Small intestine (tissue), 7 donors: ENCODE measurements at regions not wholly inside any gene's neighbourhood (a gene's known extent, or its start where the extent isn't known, plus 50 kb on each side); places are given as distances from the start of the nearest gene placed in this dataset.
A peak's percentile ranks its signal among the peaks of the same experiment; 100 is the strongest.
"Not testable (repeated sequence)": the region's sequence is repeated elsewhere in the genome, so short reads cannot be mapped to it uniquely, and the experiment has no call there.

Experiments
- DNase-seq, 2 donors: peaks; one replicate each; pipeline versions ENCODE4 v3.0.0 to v3.0.0-alpha.2; 2013
- FAIRE-seq: peaks from 2 replicates; lab custom pipeline; 2012; peaks lifted over from hg19 to GRCh38; lab: Jason Lieb, UNC
- H3K27ac ChIP-seq, 3 donors: one replicate each; pipeline ENCODE4 v1.5.1; 2013; ENCODE audit warnings: low read length in 2 of 3, mild to moderate bottlenecking in 2 of 3, control low read depth in 1 of 3, inconsistent platforms in 1 of 3, low read depth in 1 of 3, moderate library complexity in 1 of 3
- H3K27me3 ChIP-seq, 3 donors: one replicate each; pipeline ENCODE4 v1.6.1; 2013; ENCODE audit warnings: low read length in 3 of 3, inconsistent platforms in 1 of 3; ENCODE audit not compliant: control insufficient read depth in 3 of 3, insufficient read depth in 3 of 3
- H3K36me3 ChIP-seq, 3 donors: one replicate each; pipeline ENCODE4 v1.6.1; 2013; ENCODE audit warnings: low read length in 3 of 3, inconsistent platforms in 1 of 3, low read depth in 1 of 3, mild to moderate bottlenecking in 1 of 3, moderate library complexity in 1 of 3; ENCODE audit not compliant: control insufficient read depth in 3 of 3, insufficient read depth in 2 of 3
- H3K4me1 ChIP-seq, 3 donors: one replicate each; pipeline ENCODE4 v1.6.1; 2013; ENCODE audit warnings: low read length in 2 of 3, inconsistent platforms in 1 of 3, low read depth in 1 of 3, mild to moderate bottlenecking in 1 of 3, moderate library complexity in 1 of 3; ENCODE audit not compliant: control insufficient read depth in 3 of 3, insufficient read depth in 2 of 3
- H3K4me3 ChIP-seq, 3 donors: one replicate each; pipeline ENCODE4 v1.5.1; 2013; ENCODE audit warnings: low read length in 3 of 3, control low read depth in 1 of 3, inconsistent platforms in 1 of 3, low read depth in 1 of 3, mild to moderate bottlenecking in 1 of 3, moderate library complexity in 1 of 3
- H3K9me3 ChIP-seq, 2 donors: one replicate each; pipeline ENCODE4 v1.6.1; 2013; ENCODE audit warnings: low read depth in 1 of 2, low read length in 1 of 2; ENCODE audit not compliant: control insufficient read depth in 2 of 2, insufficient read depth in 1 of 2
- WGBS, 3 donors: extraction: QIAGEN DNeasy Blood & Tissue Kit; methylation state at CpG; one replicate each; pipeline ENCODE4 v1.1.7; 2013; 5-methylcytosine and 5-hydroxymethylcytosine counted together
- donor health status: healthy with polysubstance abuse.
- donor health status: control.
- donor health status: control.
- donor health status: Bipolar disorder and iron deficiency.
- donor health status: healthy.

DNA sequence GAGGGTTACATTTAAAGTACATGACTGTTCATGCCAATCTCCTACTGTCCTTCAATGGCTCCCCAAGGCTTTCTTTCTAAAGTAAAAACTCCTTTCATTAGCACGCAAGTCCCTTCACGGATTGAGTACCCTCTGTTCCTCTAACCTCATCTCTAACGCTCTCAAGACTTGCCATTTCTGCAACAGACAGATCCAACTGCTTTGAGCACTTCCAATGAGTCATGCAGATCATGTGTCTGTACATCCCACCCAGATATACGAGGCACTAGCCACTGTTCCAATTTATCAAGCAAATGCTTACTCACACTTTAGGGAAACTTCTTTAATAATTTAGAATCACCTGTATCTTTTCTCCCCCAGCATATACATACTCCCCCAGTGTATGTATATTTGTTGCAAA, 332.5 kb upstream of the ZFP42 start:
- H3K27ac ChIP-seq, result no peak overlapping the region
- no peaks in the 10 kb centered on the region for H3K27me3 ChIP-seq
- DNase-seq (no peak), FAIRE-seq (no peak)
- no peak overlapping the region for H3K4me3 ChIP-seq
- H3K4me1 ChIP-seq, result no peaks in the 10 kb centered on the region
- no peaks in the 10 kb centered on the region for H3K36me3 ChIP-seq
- H3K9me3 ChIP-seq, result no peaks in the 10 kb centered on the region
- 67 to 72% (median 67%) methylated on average over 4 of the region's 4 CpGs for WGBS, 3 donors

GRCh38 chr4:187664011-187664410, 331.6 kb upstream of the ZFP42 start:
- DNase-seq (no peak), FAIRE-seq (no peak)
- H3K4me3 ChIP-seq, result no peak overlapping the region
- 53 to 71% (median 57%) methylated on average over 5 of the region's 5 CpGs for WGBS, 3 donors
- no peaks in the 10 kb centered on the region for H3K4me1 ChIP-seq
- H3K27me3 ChIP-seq, result no peaks in the 10 kb centered on the region
- H3K27ac ChIP-seq, result no peak overlapping the region
- no peaks in the 10 kb centered on the region for H3K36me3 ChIP-seq
- H3K9me3 ChIP-seq, result no peaks in the 10 kb centered on the region

GRCh38 chr4:187665086-187665485, 330.5 kb upstream of the ZFP42 start:
- no peaks in the 10 kb centered on the region for H3K9me3 ChIP-seq
- no peak overlapping the region for H3K4me3 ChIP-seq
- H3K4me1 ChIP-seq, result no peaks in the 10 kb centered on the region
- 23 to 36% (median 30%) methylated on average over 1 of the region's 1 CpG for WGBS, 3 donors
- FAIRE-seq, result no peak
- no peaks in the 10 kb centered on the region for H3K36me3 ChIP-seq
- H3K27ac ChIP-seq, result no peak overlapping the region
- no peaks in the 10 kb centered on the region for H3K27me3 ChIP-seq
- no peak for DNase-seq

DNA sequence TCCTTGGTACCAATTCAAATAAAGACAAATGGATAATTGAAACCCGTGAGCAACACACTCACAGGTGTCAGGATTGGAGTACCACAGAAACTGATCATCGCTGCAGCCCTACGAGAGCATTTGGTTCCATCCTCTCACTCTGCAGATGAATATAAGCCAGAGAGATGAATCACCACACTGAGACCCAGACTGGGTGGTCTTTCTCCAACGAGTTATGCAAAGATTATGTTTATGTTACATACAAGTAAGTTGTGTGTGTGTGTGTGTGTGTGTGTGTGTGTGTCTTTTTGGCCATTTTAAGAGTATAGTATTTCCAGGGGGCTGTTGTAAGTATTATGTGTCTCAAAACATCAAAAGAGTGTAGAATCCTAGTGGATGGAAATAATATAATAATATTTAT, 329.5 kb upstream of the ZFP42 start:
- Histone ChIP-seq H3K36me3 (no peaks in the 10 kb centered on the region), H3K9me3 (no peaks in the 10 kb centered on the region), H3K4me1 (no peaks in the 10 kb centered on the region), H3K27me3 (no peaks in the 10 kb centered on the region), H3K4me3 (no peak overlapping the region), H3K27ac (no peak overlapping the region)
- FAIRE-seq (no peak), DNase-seq (no peak)
- WGBS, 3 donors, result 61 to 68% (median 68%) methylated on average over 4 of the region's 4 CpGs

GRCh38 chr4:187666697-187667494, 328.7 kb upstream of the ZFP42 start:
- Histone ChIP-seq H3K4me1 (no peaks in the 10 kb centered on the region), H3K4me3 (no peak overlapping the region), H3K27me3 (no peaks in the 10 kb centered on the region), H3K9me3 (no peaks in the 10 kb centered on the region), H3K27ac (no peak overlapping the region), H3K36me3 (no peaks in the 10 kb centered on the region)
- 54 to 69% (median 64%) methylated on average over 9 of the region's 9 CpGs for WGBS, 3 donors
- DNase-seq (peak in 1 of 2 donors; percentile 7), FAIRE-seq (no peak)

- Histone ChIP-seq H3K9me3 (no peaks in the 10 kb centered on the region), H3K36me3 (no peaks in the 10 kb centered on the region), H3K4me3 (no peak overlapping the region), H3K4me1 (no peaks in the 10 kb centered on the region), H3K27me3 (no peaks in the 10 kb centered on the region), H3K27ac (no peak overlapping the region)
- WGBS, 3 donors, result 41 to 64% (median 51%) methylated on average over 4 of the region's 4 CpGs
- no peak for DNase-seq
- no peak for FAIRE-seq
Observed at GRCh38 chr4:187668526-187669082, 327.0 kb upstream of the ZFP42 start.

GRCh38 chr4:187671521-187671920, 324.1 kb upstream of the ZFP42 start:
- H3K4me3 ChIP-seq, H3K27me3 ChIP-seq, H3K36me3 ChIP-seq, DNase-seq, H3K27ac ChIP-seq, FAIRE-seq, H3K4me1 ChIP-seq, H3K9me3 ChIP-seq: not testable (repeated sequence)
- 82 to 94% (median 91%) methylated on average over 11 of the region's 13 CpGs for WGBS, 3 donors

- H3K27ac ChIP-seq, H3K36me3 ChIP-seq, FAIRE-seq, H3K27me3 ChIP-seq, H3K4me1 ChIP-seq, H3K9me3 ChIP-seq, DNase-seq, H3K4me3 ChIP-seq: not testable (repeated sequence)
- WGBS, 3 donors, result 88 to 89% (median 89%) methylated on average over 5 to 9 of the region's 12 CpGs
Observed at GRCh38 chr4:187671958-187672357, 323.6 kb upstream of the ZFP42 start.
